ENCODE measurements at regions not wholly inside any gene's neighbourhood (a gene's known extent, or its start where the extent isn't known, plus 50 kb on each side); places are given as distances from the start of the nearest gene placed in this dataset.
"Not testable (repeated sequence)": the region's sequence is repeated elsewhere in the genome, so short reads cannot be mapped to it uniquely, and the experiment has no call there.

GRCh38 chrX:16347968-16348670 is 180.8 kb downstream of the MAGEB17 start:
- DNase-seq (no peak), ATAC-seq (ENCODE audit: low FRiP score) (no peak)
- Histone ChIP-seq H3K27ac (ENCODE audit: low read depth in 1 of 2, low read length in 2 of 2) (no peak overlapping the region), H3K4me3 (ENCODE audit: low read length in 2 of 2) (no peak overlapping the region), H3K36me3 (ENCODE audit: control insufficient read depth in 1 of 2, insufficient read depth in 2 of 2, low read length in 1 of 2) (no peaks in the 10 kb centered on the region), H3K9me3 (ENCODE audit: control insufficient read depth, low read length) (no peaks in the 10 kb centered on the region), H3K4me1 (ENCODE audit: control insufficient read depth in 1 of 2, insufficient read depth in 2 of 2, low read length in 2 of 2) (no peaks in the 10 kb centered on the region), H3K27me3 (ENCODE audit: control insufficient read depth in 1 of 2, insufficient read depth in 2 of 2, low read length in 1 of 2) (no peaks in the 10 kb centered on the region)
- WGBS, 2 donors = 75 to 92% methylated on average over 4 of the region's 4 CpGs
- intact Hi-C loops (cut with DNase I) = no loop called here

GRCh38 chrX:16357902-16358301 is 190.6 kb downstream of the MAGEB17 start:
- Histone ChIP-seq H3K36me3 (ENCODE audit: control insufficient read depth in 1 of 2, insufficient read depth in 2 of 2, low read length in 1 of 2) (no peaks in the 10 kb centered on the region), H3K27me3 (ENCODE audit: control insufficient read depth in 1 of 2, insufficient read depth in 2 of 2, low read length in 1 of 2) (no peaks in the 10 kb centered on the region), H3K27ac (ENCODE audit: low read depth in 1 of 2, low read length in 2 of 2) (no peak overlapping the region), H3K4me3 (ENCODE audit: low read length in 2 of 2) (no peak overlapping the region), H3K4me1 (ENCODE audit: control insufficient read depth in 1 of 2, insufficient read depth in 2 of 2, low read length in 2 of 2) (no peaks in the 10 kb centered on the region), H3K9me3 (ENCODE audit: control insufficient read depth, low read length) (no peaks in the 10 kb centered on the region)
- intact Hi-C loops (cut with DNase I) = loop anchor here in 1 of 2 donors (1.0 kb wide), 1 partner anchor 9 kb away; no protein-coding TSS in a partner anchor
- DNase-seq = no peak
- ATAC-seq (ENCODE audit: low FRiP score) = no peak

GRCh38 chrX:16360056-16360455 is 192.8 kb downstream of the MAGEB17 start:
- intact Hi-C loops (cut with DNase I); DNase-seq; H3K4me1 ChIP-seq (ENCODE audit: control insufficient read depth in 1 of 2, insufficient read depth in 2 of 2, low read length in 2 of 2); H3K27me3 ChIP-seq (ENCODE audit: control insufficient read depth in 1 of 2, insufficient read depth in 2 of 2, low read length in 1 of 2); ATAC-seq (ENCODE audit: low FRiP score); H3K9me3 ChIP-seq (ENCODE audit: control insufficient read depth, low read length); H3K4me3 ChIP-seq (ENCODE audit: low read length in 2 of 2); H3K36me3 ChIP-seq (ENCODE audit: control insufficient read depth in 1 of 2, insufficient read depth in 2 of 2, low read length in 1 of 2); H3K27ac ChIP-seq (ENCODE audit: low read depth in 1 of 2, low read length in 2 of 2): not testable (repeated sequence)
- WGBS, 2 donors = 94 to 98% methylated on average over 15 of the region's 15 CpGs

GRCh38 chrX:16368696-16369095 is 201.4 kb downstream of the MAGEB17 start:
- no peak for DNase-seq
- no peaks in the 10 kb centered on the region for H3K36me3 ChIP-seq (ENCODE audit: control insufficient read depth in 1 of 2, insufficient read depth in 2 of 2, low read length in 1 of 2)
- no peaks in the 10 kb centered on the region for H3K4me1 ChIP-seq (ENCODE audit: control insufficient read depth in 1 of 2, insufficient read depth in 2 of 2, low read length in 2 of 2)
- 68 to 81% methylated on average over 2 of the region's 2 CpGs for WGBS, 2 donors
- ATAC-seq (ENCODE audit: low FRiP score) = no peak
- H3K9me3 ChIP-seq (ENCODE audit: control insufficient read depth, low read length) = no peaks in the 10 kb centered on the region
- intact Hi-C loops (cut with DNase I) = no loop called here
- no peak overlapping the region for H3K4me3 ChIP-seq (ENCODE audit: low read length in 2 of 2)
- H3K27ac ChIP-seq (ENCODE audit: low read depth in 1 of 2, low read length in 2 of 2) = no peak overlapping the region
- H3K27me3 ChIP-seq (ENCODE audit: control insufficient read depth in 1 of 2, insufficient read depth in 2 of 2, low read length in 1 of 2) = no peaks in the 10 kb centered on the region

GRCh38 chrX:16376056-16376455 is 208.8 kb downstream of the MAGEB17 start:
- intact Hi-C loops (cut with DNase I) = no loop called here
- ATAC-seq (ENCODE audit: low FRiP score) (no peak), DNase-seq (no peak)
- Histone ChIP-seq H3K36me3 (ENCODE audit: control insufficient read depth in 1 of 2, insufficient read depth in 2 of 2, low read length in 1 of 2) (no peaks in the 10 kb centered on the region), H3K27ac (ENCODE audit: low read depth in 1 of 2, low read length in 2 of 2) (no peak overlapping the region), H3K4me3 (ENCODE audit: low read length in 2 of 2) (no peak overlapping the region), H3K27me3 (ENCODE audit: control insufficient read depth in 1 of 2, insufficient read depth in 2 of 2, low read length in 1 of 2) (no peaks in the 10 kb centered on the region), H3K9me3 (ENCODE audit: control insufficient read depth, low read length) (no peaks in the 10 kb centered on the region), H3K4me1 (ENCODE audit: control insufficient read depth in 1 of 2, insufficient read depth in 2 of 2, low read length in 2 of 2) (no peaks in the 10 kb centered on the region)
- WGBS, 2 donors = 48 to 68% methylated on average over 2 of the region's 2 CpGs

- DNase-seq = no peak
- no peaks in the 10 kb centered on the region for H3K9me3 ChIP-seq (ENCODE audit: control insufficient read depth, low read length)
- intact Hi-C loops (cut with DNase I) = no loop called here
- H3K4me1 ChIP-seq (ENCODE audit: control insufficient read depth in 1 of 2, insufficient read depth in 2 of 2, low read length in 2 of 2) = no peaks in the 10 kb centered on the region
- no peak overlapping the region for H3K4me3 ChIP-seq (ENCODE audit: low read length in 2 of 2)
- H3K36me3 ChIP-seq (ENCODE audit: control insufficient read depth in 1 of 2, insufficient read depth in 2 of 2, low read length in 1 of 2) = no peaks in the 10 kb centered on the region
- H3K27ac ChIP-seq (ENCODE audit: low read depth in 1 of 2, low read length in 2 of 2) = no peak overlapping the region
- no peaks in the 10 kb centered on the region for H3K27me3 ChIP-seq (ENCODE audit: control insufficient read depth in 1 of 2, insufficient read depth in 2 of 2, low read length in 1 of 2)
- no peak for ATAC-seq (ENCODE audit: low FRiP score)
Observed at GRCh38 chrX:16386126-16386525, 218.8 kb downstream of the MAGEB17 start.

- no peak overlapping the region for H3K27ac ChIP-seq (ENCODE audit: low read depth in 1 of 2, low read length in 2 of 2)
- H3K27me3 ChIP-seq (ENCODE audit: control insufficient read depth in 1 of 2, insufficient read depth in 2 of 2, low read length in 1 of 2) = no peaks in the 10 kb centered on the region
- no peaks in the 10 kb centered on the region for H3K4me1 ChIP-seq (ENCODE audit: control insufficient read depth in 1 of 2, insufficient read depth in 2 of 2, low read length in 2 of 2)
- ATAC-seq (ENCODE audit: low FRiP score) (no peak), DNase-seq (no peak)
- no peaks in the 10 kb centered on the region for H3K36me3 ChIP-seq (ENCODE audit: control insufficient read depth in 1 of 2, insufficient read depth in 2 of 2, low read length in 1 of 2)
- WGBS, 2 donors = 83 to 95% methylated on average over 2 of the region's 2 CpGs
- intact Hi-C loops (cut with DNase I) = no loop called here
- no peak overlapping the region for H3K4me3 ChIP-seq (ENCODE audit: low read length in 2 of 2)
- H3K9me3 ChIP-seq (ENCODE audit: control insufficient read depth, low read length) = no peaks in the 10 kb centered on the region
Observed at GRCh38 chrX:16392597-16392996, 225.3 kb downstream of the MAGEB17 start.

GRCh38 chrX:16394290-16394689 is 227.0 kb downstream of the MAGEB17 start:
- H3K4me1 ChIP-seq (ENCODE audit: control insufficient read depth in 1 of 2, insufficient read depth in 2 of 2, low read length in 2 of 2) = no peaks in the 10 kb centered on the region
- H3K27ac ChIP-seq (ENCODE audit: low read depth in 1 of 2, low read length in 2 of 2) = no peak overlapping the region
- no peaks in the 10 kb centered on the region for H3K27me3 ChIP-seq (ENCODE audit: control insufficient read depth in 1 of 2, insufficient read depth in 2 of 2, low read length in 1 of 2)
- H3K9me3 ChIP-seq (ENCODE audit: control insufficient read depth, low read length) = no peaks in the 10 kb centered on the region
- no peak overlapping the region for H3K4me3 ChIP-seq (ENCODE audit: low read length in 2 of 2)
- H3K36me3 ChIP-seq (ENCODE audit: control insufficient read depth in 1 of 2, insufficient read depth in 2 of 2, low read length in 1 of 2) = no peaks in the 10 kb centered on the region
- WGBS, 2 donors = 39 to 44% methylated on average over 3 of the region's 3 CpGs
- intact Hi-C loops (cut with DNase I) = no loop called here
- no peak for ATAC-seq (ENCODE audit: low FRiP score)
- DNase-seq = no peak

GRCh38 chrX:16403808-16404207 is 236.5 kb downstream of the MAGEB17 start:
- no peaks in the 10 kb centered on the region for H3K9me3 ChIP-seq (ENCODE audit: control insufficient read depth, low read length)

More at GRCh38 chrX:16403808-16404207, 236.5 kb downstream of the MAGEB17 start:
- no peak overlapping the region for H3K4me3 ChIP-seq (ENCODE audit: low read length in 2 of 2)
- 44 to 82% methylated on average over 2 of the region's 2 CpGs for WGBS, 2 donors
- H3K27ac ChIP-seq (ENCODE audit: low read depth in 1 of 2, low read length in 2 of 2) = no peak overlapping the region
- H3K27me3 ChIP-seq (ENCODE audit: control insufficient read depth in 1 of 2, insufficient read depth in 2 of 2, low read length in 1 of 2) = no peaks in the 10 kb centered on the region
- DNase-seq (no peak), ATAC-seq (ENCODE audit: low FRiP score) (no peak)
- intact Hi-C loops (cut with DNase I) = no loop called here
- no peaks in the 10 kb centered on the region for H3K4me1 ChIP-seq (ENCODE audit: control insufficient read depth in 1 of 2, insufficient read depth in 2 of 2, low read length in 2 of 2)
- no peaks in the 10 kb centered on the region for H3K36me3 ChIP-seq (ENCODE audit: control insufficient read depth in 1 of 2, insufficient read depth in 2 of 2, low read length in 1 of 2)

All from aorta (tissue), 5 donors.